ENCODE measurements at regions not wholly inside any gene's neighbourhood (a gene's known extent, or its start where the extent isn't known, plus 50 kb on each side); places are given as distances from the start of the nearest gene placed in this dataset.

GRCh38 chr16:63005356-63005755, 969.1 kb upstream of the CDH8 start:
- DNase-seq, result no peak

DNA sequence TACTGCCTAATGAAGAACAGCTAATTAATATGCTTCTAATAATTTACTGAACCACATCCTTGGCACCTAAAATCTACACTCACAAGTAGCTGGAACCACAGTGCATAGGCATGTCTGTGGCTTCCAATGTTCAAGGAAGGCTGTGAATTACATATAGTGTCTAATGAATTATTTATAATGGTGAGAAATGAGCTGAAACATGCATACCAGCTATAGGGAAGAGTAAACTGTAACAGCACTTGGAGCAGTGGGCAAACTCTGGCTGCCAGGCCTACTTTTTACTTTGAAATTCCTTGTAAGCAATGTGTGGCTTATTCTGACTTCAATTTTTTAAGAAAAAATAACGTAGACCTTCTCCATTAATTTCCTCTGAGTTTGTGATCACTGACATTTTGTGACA, 953.2 kb upstream of the CDH8 start:
- DNase-seq, result no peak

GRCh38 chr16:62985722-62986121, 949.5 kb upstream of the CDH8 start:
- no peak for DNase-seq

DNA sequence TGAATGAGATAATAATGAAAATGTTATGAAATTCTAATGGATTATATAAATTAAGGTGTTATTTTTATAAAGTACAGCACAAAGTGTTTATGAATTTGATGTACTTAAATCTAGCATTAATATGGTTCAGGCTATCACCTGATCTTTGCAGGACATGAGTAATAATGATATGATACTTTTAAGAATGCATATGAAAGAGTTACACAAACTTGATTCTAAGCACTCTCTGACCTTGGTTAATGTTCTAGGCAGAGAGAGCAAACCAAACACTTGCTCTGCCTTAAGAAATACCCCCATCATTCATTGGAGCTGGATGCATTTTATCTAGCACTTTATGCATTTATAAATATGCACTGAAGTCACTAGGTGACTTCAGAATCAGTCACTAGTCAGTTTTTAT, 942.2 kb upstream of the CDH8 start:
- DNase-seq, result no peak

DNA sequence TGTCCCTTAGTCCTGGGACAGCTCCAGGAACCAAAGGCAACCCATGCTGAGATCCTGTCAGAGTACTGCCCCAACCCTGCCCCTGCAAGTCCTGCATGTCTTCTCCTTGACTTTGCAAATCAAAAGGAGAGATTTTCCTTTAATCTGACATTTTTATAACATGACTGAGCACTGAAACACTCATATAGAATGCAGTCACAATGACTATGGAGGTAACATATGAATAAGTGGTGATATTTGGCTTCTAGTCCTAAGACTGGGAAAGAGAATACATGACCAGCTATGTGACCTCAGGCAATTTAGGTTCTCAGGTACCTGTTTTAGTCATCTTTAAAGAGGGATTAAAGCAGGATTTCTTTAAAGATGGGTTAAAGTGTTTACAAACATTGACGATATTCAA, 941.6 kb upstream of the CDH8 start:
- no peak for DNase-seq

DNA sequence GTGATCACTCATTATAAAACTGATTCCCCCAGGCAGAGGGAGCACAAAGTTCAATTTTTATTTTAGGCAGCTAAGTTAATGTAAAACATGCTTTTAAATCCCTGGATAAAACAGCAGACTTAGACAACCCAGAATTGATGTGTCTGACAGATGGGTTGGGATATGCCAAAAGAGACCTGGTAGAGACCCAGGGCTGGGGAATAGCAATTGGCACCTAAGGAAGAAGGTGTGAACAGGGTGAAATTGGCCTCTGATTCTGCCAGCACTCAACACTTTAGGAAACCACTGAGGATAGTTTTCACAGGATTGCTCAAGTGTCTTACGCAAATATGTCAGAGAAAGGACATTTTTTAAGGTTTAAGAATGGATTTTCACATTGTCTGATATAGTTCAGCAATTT, 938.2 kb upstream of the CDH8 start:
- DNase-seq, result no peak

DNA sequence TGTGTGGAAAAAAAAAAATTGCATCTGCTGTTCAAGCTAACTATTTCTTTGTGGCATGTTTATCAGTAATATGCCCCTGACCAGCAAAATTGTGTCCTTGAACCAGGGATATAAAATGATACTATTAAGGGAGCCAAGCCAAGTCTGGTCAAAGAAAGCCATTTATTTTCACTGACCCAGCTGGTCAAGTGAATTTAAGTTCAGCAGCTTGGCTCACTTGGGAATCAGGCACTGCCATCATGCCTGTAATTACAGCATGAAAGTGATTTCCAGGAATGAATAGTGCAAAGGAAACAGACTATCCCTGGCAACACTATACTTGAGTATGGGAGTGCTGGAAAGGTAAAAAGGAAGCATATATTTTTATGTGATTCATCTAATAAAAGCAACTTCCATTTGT, 934.6 kb upstream of the CDH8 start:
- no peak for DNase-seq

DNA sequence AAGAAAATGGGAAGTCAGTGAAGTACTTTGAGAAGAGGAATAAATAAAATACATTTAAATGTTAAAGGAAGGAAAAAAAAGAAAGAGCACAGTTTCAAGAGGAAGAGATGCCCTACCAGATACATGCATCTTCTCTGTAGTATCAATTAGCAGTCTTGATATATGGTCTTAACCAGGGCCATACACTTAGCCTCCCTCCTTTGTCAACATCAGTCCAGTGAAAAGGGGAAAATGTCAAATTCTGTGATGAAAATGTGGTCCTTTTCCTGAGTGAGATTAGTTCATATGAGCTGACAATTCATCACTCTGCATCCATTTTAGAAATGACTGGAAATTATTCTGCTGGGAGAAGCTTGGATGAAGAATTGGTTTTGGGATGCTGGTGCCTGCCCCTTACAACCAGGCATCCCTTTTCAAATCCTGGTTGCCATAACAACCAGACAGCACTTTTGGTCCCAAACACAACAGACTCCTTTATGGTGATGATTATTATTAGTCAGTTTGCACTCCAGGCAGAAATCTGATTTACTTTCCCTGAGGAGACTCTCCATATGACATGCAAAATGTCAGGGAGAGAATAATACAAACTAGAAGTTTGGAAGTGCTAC, 933.6 kb upstream of the CDH8 start:
- DNase-seq, result no peak

DNA sequence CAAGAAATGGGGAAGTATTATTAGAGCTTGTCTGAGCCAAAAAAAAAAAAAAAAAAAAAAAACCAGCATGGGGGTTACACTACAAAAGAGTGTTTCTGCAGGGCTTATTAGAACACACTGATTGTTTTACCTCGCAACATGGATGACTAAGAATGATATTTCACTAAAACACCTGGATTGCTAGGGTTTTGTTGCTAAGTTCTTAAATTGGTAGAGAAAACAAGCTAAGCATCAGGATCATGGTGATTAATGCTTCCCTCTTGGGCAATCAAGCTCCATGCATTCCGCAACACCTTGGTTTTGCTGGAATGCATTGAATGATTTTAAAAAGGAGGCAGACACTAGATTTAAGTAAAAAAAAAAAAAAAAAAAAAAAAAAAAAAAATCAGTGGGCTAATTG, 931.4 kb upstream of the CDH8 start:
- no peak for DNase-seq

DNA sequence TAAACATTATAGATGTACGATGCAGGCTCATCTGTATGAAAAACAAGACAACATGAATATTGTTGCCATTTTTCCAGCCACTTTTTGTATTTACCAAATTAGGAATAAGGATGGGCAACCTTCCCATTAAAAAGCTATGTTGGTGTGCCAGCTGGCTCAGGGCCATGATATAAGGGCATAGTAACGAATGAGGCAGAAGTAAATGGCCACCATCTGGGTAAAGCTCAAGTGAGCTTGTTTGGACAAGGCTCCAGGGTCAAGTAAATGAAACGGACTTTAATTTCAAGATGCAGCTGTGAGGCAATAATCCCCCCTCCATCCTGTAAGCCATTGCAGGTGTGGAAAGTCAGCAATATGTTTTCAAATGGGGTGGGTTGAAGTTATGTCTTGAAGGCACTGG, 930.9 kb upstream of the CDH8 start:
- no peak for DNase-seq

GRCh38 chr16:62966626-62967025, 930.4 kb upstream of the CDH8 start:
- DNase-seq, result no peak

GRCh38 chr16:62965831-62966230, 929.6 kb upstream of the CDH8 start:
- no peak for DNase-seq

DNA sequence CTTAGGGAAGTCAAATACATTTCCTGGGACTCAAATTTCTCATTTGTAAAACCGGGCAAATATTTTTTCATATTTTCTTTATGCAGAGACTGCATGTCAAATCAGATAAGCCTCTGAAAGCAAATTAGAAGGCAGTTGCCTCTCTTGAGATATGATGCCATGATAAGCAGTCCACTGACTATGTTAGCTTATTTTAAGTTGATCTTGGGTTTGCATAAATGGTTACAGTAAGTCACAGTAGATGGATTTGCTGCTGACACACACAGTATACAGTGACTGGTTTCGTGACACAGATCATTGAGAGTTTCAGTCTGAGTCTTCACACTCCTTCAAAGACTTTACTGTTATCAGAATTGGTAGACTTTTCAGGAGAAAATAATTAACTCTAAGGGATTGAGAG, 927.6 kb upstream of the CDH8 start:
- DNase-seq, result no peak

GRCh38 chr16:62955033-62955349, 918.8 kb upstream of the CDH8 start:
- DNase-seq, result no peak

DNA sequence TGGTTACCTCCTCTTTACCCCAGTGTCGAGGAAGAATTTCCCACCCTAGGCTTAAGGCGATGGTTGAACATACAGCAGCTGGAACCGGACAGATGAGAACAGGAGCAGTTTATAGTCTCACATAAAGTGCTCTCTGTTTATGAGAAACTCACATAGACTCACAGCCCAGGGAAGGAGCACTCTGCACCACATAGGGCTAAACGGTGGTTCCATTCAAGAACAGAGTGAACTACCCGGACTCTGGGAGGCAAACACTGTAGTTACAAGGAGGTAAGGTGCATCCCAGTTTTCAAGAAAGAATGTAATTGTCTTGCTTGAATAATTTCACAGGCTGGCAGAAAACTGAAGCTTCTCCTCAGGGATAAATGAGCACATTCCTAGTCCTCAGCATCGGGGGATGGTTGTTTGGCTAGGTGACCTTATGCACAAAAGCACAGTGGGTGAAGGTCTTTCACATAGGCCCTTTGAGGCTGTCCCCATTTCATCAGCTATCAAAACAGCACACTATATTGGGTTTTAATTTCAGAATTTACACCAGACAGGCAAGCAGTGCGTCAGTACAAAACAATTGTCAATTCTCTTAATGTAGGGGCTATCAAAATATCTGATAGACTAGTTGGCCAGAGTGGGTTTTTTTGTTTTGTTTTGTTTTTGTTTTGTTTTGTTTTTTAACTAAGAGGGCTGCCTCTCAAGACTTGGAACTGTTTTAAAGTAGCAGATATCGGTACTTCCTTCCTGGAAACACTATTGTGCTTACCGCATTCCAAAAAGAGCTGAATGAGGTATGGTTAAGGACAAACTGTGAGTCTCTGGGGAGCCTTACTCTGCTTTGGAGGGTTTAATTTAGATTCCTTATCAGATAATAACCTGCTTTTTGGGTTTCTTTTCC, 918.1 kb upstream of the CDH8 start:
- DNase-seq, result no peak

GRCh38 chr16:62950351-62950750, 914.1 kb upstream of the CDH8 start:
- no peak for DNase-seq

- no peak for DNase-seq
Measured at GRCh38 chr16:62940569-62940968, 904.3 kb upstream of the CDH8 start.

DNA sequence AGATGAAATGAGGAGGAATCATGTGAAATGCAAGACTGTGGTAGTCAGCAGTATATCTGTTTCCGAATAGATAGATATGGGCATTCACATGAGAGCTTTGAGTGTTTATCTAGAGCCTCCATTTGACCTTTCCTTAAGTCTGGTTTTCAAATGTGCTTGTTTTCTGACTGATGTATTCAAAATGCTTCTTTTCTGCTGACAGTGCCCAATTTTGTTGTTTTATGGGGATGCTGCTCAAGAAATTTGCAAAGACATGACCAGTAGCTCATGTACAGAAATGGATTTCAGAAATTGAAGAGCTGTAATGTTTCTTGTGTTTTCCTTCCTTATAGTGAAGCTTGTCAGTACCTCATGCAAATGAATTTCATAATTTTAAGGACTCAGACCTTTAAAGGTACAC, 903.4 kb upstream of the CDH8 start:
- no peak for DNase-seq

GRCh38 chr16:62933929-62934328, 897.7 kb upstream of the CDH8 start:
- no peak for DNase-seq

- DNase-seq, result no peak
Measured at GRCh38 chr16:62929593-62929992, 893.4 kb upstream of the CDH8 start.

- no peak for DNase-seq
Measured at GRCh38 chr16:62927122-62927521, 890.9 kb upstream of the CDH8 start.

- DNase-seq, result no peak
Measured at GRCh38 chr16:62926121-62926801, 890.0 kb upstream of the CDH8 start.

GRCh38 chr16:62921904-62922303, 885.7 kb upstream of the CDH8 start:
- DNase-seq, result no peak

- DNase-seq, result no peak
Measured at GRCh38 chr16:62913924-62914323, 877.7 kb upstream of the CDH8 start.
